ENCODE measurements at regions not wholly inside any gene's neighbourhood (a gene's known extent, or its start where the extent isn't known, plus 50 kb on each side); places are given as distances from the start of the nearest gene placed in this dataset.

DNA sequence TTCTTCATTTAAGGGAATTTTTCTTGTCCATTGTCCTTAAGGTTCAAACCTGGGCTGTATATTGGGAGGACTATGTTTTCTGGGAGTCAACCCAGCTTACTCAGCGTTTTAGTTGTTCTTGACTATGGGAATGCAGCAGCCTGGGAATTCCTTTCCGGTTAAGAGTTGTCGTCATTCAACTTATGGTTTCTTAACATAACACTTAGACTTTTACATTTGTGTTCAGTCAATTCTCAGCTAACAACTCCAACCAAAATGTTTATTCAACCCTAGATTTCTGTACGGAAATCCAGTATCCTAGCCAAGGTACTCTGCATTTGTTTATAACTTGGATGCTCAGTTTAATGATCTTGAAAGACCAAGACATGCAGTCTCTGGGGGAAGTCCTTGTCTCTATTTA lies 960.9 kb downstream of the CBLN2 start:
- Histone ChIP-seq H3K4me3 (no peak overlapping the region), H3K27ac (no peak overlapping the region), H3K4me1 (no peaks in the 10 kb centered on the region), H3K9me3 (no peaks in the 10 kb centered on the region), H3K27me3 (no peaks in the 10 kb centered on the region), H3K36me3 (no peaks in the 10 kb centered on the region)
- no peak for TF ChIP-seq POLR2A (IDR thresholded peaks at IDR 0.05)
- TF ChIP-seq, protein P1, sequence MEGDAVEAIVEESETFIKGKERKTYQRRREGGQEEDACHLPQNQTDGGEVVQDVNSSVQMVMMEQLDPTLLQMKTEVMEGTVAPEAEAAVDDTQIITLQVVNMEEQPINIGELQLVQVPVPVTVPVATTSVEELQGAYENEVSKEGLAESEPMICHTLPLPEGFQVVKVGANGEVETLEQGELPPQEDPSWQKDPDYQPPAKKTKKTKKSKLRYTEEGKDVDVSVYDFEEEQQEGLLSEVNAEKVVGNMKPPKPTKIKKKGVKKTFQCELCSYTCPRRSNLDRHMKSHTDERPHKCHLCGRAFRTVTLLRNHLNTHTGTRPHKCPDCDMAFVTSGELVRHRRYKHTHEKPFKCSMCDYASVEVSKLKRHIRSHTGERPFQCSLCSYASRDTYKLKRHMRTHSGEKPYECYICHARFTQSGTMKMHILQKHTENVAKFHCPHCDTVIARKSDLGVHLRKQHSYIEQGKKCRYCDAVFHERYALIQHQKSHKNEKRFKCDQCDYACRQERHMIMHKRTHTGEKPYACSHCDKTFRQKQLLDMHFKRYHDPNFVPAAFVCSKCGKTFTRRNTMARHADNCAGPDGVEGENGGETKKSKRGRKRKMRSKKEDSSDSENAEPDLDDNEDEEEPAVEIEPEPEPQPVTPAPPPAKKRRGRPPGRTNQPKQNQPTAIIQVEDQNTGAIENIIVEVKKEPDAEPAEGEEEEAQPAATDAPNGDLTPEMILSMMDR (IDR thresholded peaks at IDR 0.05 in 4 of 5, conservative IDR thresholded peaks at IDR 0.05 in 1 of 5), result no peak
- ATAC-seq (no peak), DNase-seq (no peak)
- intact Hi-C loops (cut with DNase I; ENCODE audit: low total_unique reads) (no loop called here), in situ Hi-C loops (cut with MboI; ENCODE audit: low sequenced_read_pairs in 4 of 4) (loop anchor here in 1 of 4 donors (25.0 kb wide), 1 partner anchor 104 kb away; no protein-coding TSS in a partner anchor)

DNA sequence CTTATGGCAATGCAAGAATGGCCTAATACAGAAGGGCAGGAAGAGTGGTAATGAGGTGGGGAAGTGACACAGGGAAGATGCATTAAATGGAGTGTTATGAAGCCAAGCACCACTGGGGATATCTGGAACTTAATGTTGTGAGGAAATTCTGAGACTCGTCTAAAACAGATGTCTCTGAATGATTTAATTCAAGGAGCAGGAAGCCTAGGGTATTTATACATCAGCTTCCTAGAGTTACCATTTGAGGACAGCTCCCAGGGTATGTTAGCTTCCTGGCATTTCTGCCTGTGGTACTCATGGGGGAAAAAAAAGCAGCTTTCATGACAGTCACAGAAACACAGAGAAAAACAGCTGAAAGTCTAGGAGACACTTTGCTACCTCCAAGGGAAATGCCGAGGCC lies 989.5 kb downstream of the CBLN2 start:
- Histone ChIP-seq H3K27ac (no peak overlapping the region), H3K36me3 (no peaks in the 10 kb centered on the region), H3K4me3 (no peak overlapping the region), H3K4me1 (no peaks in the 10 kb centered on the region), H3K27me3 (no peaks in the 10 kb centered on the region), H3K9me3 (no peaks in the 10 kb centered on the region)
- TF ChIP-seq, protein P1 (IDR thresholded peaks at IDR 0.05 in 4 of 5, conservative IDR thresholded peaks at IDR 0.05 in 1 of 5), result no peak
- no peak for TF ChIP-seq POLR2A (IDR thresholded peaks at IDR 0.05)
- no peak for ATAC-seq
- intact Hi-C loops (cut with DNase I; ENCODE audit: low total_unique reads), result no loop called here
- DNase-seq, result no peak
- in situ Hi-C loops (cut with MboI; ENCODE audit: low sequenced_read_pairs in 4 of 4), result loop anchor here in 1 of 4 donors (25.0 kb wide), 1 partner anchor 92 kb away; no protein-coding TSS in a partner anchor

DNA sequence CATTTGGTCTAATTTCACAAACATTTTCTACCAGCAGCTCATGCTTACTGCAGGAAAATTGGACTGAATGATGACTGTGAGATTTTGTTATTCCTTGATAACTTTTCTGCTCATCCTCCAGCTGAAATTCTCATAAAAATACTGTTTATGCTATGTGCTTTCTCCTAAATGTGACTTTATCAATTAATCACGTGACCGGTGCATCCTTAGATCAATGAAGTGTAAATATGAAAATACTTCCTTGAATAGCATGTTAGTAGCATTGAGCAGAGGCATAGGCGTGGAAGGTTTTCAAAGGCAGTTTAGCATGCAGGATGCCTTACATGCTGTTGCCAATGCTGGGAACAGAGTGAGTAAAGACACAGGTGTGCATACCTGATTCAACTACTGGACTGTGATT lies 1002.5 kb downstream of the CBLN2 start:
- ATAC-seq (no peak), DNase-seq (no peak)
- no peak for TF ChIP-seq POLR2A (IDR thresholded peaks at IDR 0.05)
- TF ChIP-seq, protein P1 (IDR thresholded peaks at IDR 0.05 in 4 of 5, conservative IDR thresholded peaks at IDR 0.05 in 1 of 5), result no peak
- H3K27me3 ChIP-seq, result no peaks in the 10 kb centered on the region
- intact Hi-C loops (cut with DNase I; ENCODE audit: low total_unique reads) (no loop called here), in situ Hi-C loops (cut with MboI; ENCODE audit: low sequenced_read_pairs in 4 of 4) (loop anchor here in 1 of 4 donors (25.0 kb wide), 1 partner anchor 104 kb away; no protein-coding TSS in a partner anchor)
- H3K4me1 ChIP-seq, result no peaks in the 10 kb centered on the region
- H3K27ac ChIP-seq, result no peak overlapping the region
- no peaks in the 10 kb centered on the region for H3K9me3 ChIP-seq
- H3K36me3 ChIP-seq, result no peaks in the 10 kb centered on the region
- H3K4me3 ChIP-seq, result no peak overlapping the region

DNA sequence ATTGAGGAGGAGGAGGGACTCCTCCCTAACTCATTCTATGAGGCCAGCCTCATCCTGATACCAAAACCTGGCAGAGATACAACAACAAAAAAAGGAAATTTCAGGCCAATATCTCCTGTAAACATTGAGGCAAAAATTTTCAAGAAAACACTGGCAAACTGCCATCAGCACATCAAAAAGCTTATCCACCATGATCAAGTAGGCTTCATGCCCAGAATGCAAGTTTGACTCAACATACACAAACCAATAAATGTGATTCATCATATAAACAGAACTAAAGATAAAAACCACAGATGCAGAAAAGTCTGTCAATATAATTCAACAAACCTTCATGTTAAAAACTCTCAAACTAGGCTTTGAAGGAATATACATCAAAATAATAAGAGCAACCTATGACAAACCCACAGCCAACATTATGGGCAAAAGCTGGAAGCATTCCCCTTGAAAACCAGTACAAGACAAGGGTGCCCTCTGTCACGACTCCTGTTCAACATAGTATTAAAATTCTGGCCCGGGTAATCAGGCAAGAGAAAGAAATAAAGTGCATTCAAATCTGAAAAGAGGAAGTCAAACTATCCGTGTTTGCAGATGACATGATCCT lies 1014.3 kb downstream of the CBLN2 start:
- in situ Hi-C loops (cut with MboI; ENCODE audit: low sequenced_read_pairs in 4 of 4) (loop anchor here in 1 of 4 donors (25.0 kb wide), 1 partner anchor 93 kb away; no protein-coding TSS in a partner anchor), intact Hi-C loops (cut with DNase I; ENCODE audit: low total_unique reads) (no loop called here)
- TF ChIP-seq POLR2A (IDR thresholded peaks at IDR 0.05), result no peak
- TF ChIP-seq, protein P1 (IDR thresholded peaks at IDR 0.05 in 4 of 5, conservative IDR thresholded peaks at IDR 0.05 in 1 of 5), result no peak
- ATAC-seq (no peak), DNase-seq (no peak)
- Histone ChIP-seq H3K27me3 (no peaks in the 10 kb centered on the region), H3K27ac (no peak overlapping the region), H3K4me3 (no peak overlapping the region), H3K9me3 (no peaks in the 10 kb centered on the region), H3K4me1 (no peaks in the 10 kb centered on the region), H3K36me3 (no peaks in the 10 kb centered on the region)
